Central memory CD4-positive, alpha-beta T cell (primary cell): ENCODE measurements at regions not wholly inside any gene's neighbourhood (a gene's known extent, or its start where the extent isn't known, plus 50 kb on each side); places are given as distances from the start of the nearest gene placed in this dataset.
"Not testable (repeated sequence)": the region's sequence is repeated elsewhere in the genome, so short reads cannot be mapped to it uniquely, and the experiment has no call there.

Experiments used
- DNase-seq: peaks from one replicate; pipeline ENCODE4 v3.0.0; 2022

GRCh38 chr1:25130895-25131294, 101.4 kb downstream of the SYF2 start:
- no peak for DNase-seq

- no peak for DNase-seq
Observed at GRCh38 chr1:25129380-25129779, 102.9 kb downstream of the SYF2 start.

- no peak for DNase-seq
Observed at GRCh38 chr1:25128121-25128621, 104.1 kb downstream of the SYF2 start.

GRCh38 chr1:25126562-25126961, 105.7 kb downstream of the SYF2 start:
- no peak for DNase-seq

GRCh38 chr1:25123551-25123950, 108.8 kb downstream of the SYF2 start:
- DNase-seq = no peak

- no peak for DNase-seq
Observed at GRCh38 chr1:25122747-25123146, 109.6 kb downstream of the SYF2 start.

GRCh38 chr1:25120281-25120680, 112.0 kb downstream of the SYF2 start:
- DNase-seq = no peak

- no peak for DNase-seq
Observed at GRCh38 chr1:25118546-25118945, 113.8 kb downstream of the SYF2 start.

- no peak for DNase-seq
Observed at GRCh38 chr1:25117233-25117823, 115.0 kb downstream of the SYF2 start.

- no peak for DNase-seq
Observed at GRCh38 chr1:25116832-25117231, 115.5 kb downstream of the SYF2 start.

- DNase-seq = not testable (repeated sequence)
Observed at GRCh38 chr1:25116117-25116516, 116.2 kb downstream of the SYF2 start.

GRCh38 chr1:25113731-25114130, 118.6 kb downstream of the SYF2 start:
- no peak for DNase-seq

- no peak for DNase-seq
Observed at GRCh38 chr1:25113086-25113485, 119.2 kb downstream of the SYF2 start.

- no peak for DNase-seq
Observed at GRCh38 chr1:25112400-25112799, 119.9 kb downstream of the SYF2 start.

- DNase-seq = no peak
Observed at GRCh38 chr1:25111706-25112105, 120.6 kb downstream of the SYF2 start.

- DNase-seq = no peak
Observed at GRCh38 chr1:25110485-25110884, 121.8 kb downstream of the SYF2 start.

- DNase-seq = no peak
Observed at GRCh38 chr1:25110036-25110435, 122.3 kb downstream of the SYF2 start.

GRCh38 chr1:25109531-25109951, 122.8 kb downstream of the SYF2 start:
- DNase-seq = peak; percentile 62

- DNase-seq = no peak
Observed at GRCh38 chr1:25107643-25108010, 124.7 kb downstream of the SYF2 start.

- DNase-seq = no peak
Observed at GRCh38 chr1:25106976-25107642, 125.2 kb downstream of the SYF2 start.

- DNase-seq = no peak
Observed at GRCh38 chr1:25106352-25106751, 126.0 kb downstream of the SYF2 start.

GRCh38 chr1:25105836-25106235, 126.5 kb downstream of the SYF2 start:
- no peak for DNase-seq

- no peak for DNase-seq
Observed at GRCh38 chr1:25104932-25105561, 127.3 kb downstream of the SYF2 start.

- no peak for DNase-seq
Observed at GRCh38 chr1:25103164-25103795, 129.0 kb downstream of the SYF2 start.
